ENCODE measurements at regions not wholly inside any gene's neighbourhood (a gene's known extent, or its start where the extent isn't known, plus 50 kb on each side); places are given as distances from the start of the nearest gene placed in this dataset.

GRCh38 chr7:422886-423225 is 96.8 kb downstream of the PDGFA start:
- Histone ChIP-seq H3K9ac (ENCODE audit: low read depth, low read length) (no peak overlapping the region), H3K9me3 (ENCODE audit: control insufficient read depth, insufficient read depth, low read length) (peaks cover 4% of the 10 kb centered on the region), H3K4me1 (ENCODE audit: insufficient read depth, low read length) (no peaks in the 10 kb centered on the region), H3K36me3 (ENCODE audit: insufficient read depth, low read length) (no peaks in the 10 kb centered on the region)

DNA sequence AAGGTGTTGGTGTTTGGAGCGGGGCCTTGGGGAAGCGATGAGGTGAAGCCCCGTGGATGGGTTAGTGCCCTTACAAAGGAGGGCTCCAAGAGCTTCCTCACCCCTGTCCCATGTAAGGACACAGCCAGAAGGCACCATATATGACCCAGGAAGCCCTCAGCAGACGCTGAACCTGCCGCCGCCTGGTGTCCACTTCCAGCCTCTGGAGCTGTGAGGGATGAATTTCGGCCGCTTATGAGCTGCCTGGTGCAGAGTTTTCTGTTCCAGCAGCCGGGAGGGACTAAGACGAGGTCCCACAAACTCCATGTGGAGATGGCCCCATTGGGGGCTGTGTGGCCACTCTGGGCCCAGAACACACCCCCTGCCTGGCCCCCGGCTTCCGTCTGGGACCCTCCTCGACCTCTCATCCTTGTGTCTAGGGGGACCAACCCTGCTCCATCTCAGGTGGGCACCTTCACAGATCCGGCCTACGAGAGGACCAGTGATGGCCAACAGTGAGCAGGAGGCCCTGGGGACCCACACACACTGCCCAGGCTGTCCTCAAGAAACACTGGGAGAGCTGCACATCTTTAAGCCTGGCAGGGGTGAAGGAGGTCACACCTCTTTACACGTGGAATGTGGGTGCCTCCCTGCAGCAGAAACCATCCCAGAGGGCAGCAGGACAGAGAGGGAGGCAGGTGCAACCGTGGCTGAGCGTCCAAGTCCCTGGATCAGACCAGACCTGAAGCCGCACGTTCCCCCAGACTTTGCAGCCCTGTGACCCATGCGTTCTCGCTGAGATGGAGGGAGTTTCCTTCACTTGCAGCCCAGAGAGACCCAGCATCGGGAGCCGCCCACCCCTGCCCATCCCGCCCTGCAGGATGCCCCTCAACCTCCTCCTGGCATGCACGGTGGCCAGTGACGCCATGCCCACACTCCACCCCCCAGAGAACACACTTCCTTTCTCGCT is 96.1 kb downstream of the PDGFA start:
- Histone ChIP-seq H3K9me3 (ENCODE audit: control insufficient read depth, insufficient read depth, low read length) (no peaks in the 10 kb centered on the region), H3K9ac (ENCODE audit: low read depth, low read length) (no peak overlapping the region), H3K36me3 (ENCODE audit: insufficient read depth, low read length) (no peaks in the 10 kb centered on the region), H3K4me1 (ENCODE audit: insufficient read depth, low read length) (no peaks in the 10 kb centered on the region)

DNA sequence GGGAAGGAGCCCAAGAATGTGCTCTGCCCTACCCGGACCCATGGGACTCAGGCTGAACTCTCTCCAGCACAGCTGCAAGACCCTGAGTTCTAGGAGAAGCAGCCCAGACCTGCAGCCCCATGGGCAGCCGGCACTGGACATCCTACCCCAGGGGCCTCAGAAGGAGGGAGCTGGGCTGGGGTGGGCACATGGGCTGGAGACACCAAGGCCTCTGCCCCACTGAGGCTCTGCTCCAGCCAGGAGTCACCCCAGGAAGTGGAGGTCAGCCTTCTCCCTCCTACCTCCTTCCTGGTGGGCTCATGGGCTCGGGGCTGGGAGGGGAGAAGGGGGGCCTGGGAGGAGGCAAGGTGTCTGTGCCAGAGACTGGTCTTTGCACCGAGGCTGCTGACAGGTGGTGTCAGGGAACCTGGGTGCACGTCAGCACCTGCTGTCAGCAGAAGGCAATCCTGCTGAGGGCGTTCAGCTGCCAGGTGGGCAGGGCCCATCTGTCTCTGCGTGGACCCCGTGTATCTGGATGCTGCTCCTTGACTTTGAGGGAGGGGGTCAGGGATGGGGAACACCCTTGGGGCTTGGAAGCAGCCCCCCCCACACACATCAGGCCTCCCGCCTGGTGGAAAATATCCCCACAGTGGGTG is 95.2 kb downstream of the PDGFA start:
- H3K4me1 ChIP-seq (ENCODE audit: insufficient read depth, low read length), result no peaks in the 10 kb centered on the region

GRCh38 chr7:424961-425793 is 94.5 kb downstream of the PDGFA start:
- Histone ChIP-seq H3K36me3 (ENCODE audit: insufficient read depth, low read length) (no peaks in the 10 kb centered on the region), H3K9me3 (ENCODE audit: control insufficient read depth, insufficient read depth, low read length) (no peaks in the 10 kb centered on the region), H3K9ac (ENCODE audit: low read depth, low read length) (no peak overlapping the region), H3K4me1 (ENCODE audit: insufficient read depth, low read length) (no peaks in the 10 kb centered on the region)

More for the DNA sequence above, 95.2 kb downstream of the PDGFA start:
- Histone ChIP-seq H3K36me3 (ENCODE audit: insufficient read depth, low read length) (no peaks in the 10 kb centered on the region), H3K9ac (ENCODE audit: low read depth, low read length) (no peak overlapping the region), H3K9me3 (ENCODE audit: control insufficient read depth, insufficient read depth, low read length) (no peaks in the 10 kb centered on the region)

DNA sequence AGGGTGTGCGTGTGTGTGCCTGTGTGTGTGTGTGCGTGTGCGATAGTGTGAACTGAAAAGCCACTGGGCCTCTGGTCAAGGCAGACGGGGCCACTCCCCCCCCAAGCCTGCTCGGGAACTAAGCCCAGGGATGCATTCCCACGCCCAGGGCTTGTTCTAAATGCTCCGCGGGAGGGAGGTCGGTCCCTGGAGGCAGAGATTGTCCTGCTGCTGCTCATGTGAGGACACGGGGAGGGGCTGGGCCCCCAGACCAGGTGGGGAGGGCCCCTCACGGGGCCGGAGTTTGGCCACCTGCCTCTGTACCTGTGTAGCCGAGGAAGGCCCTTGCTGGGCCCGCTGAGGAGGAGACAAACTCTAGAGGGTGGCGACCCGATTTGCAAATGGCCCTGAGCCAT is 93.9 kb downstream of the PDGFA start:
- Histone ChIP-seq H3K4me1 (ENCODE audit: insufficient read depth, low read length) (no peaks in the 10 kb centered on the region), H3K9ac (ENCODE audit: low read depth, low read length) (no peak overlapping the region), H3K36me3 (ENCODE audit: insufficient read depth, low read length) (no peaks in the 10 kb centered on the region), H3K9me3 (ENCODE audit: control insufficient read depth, insufficient read depth, low read length) (no peaks in the 10 kb centered on the region)

DNA sequence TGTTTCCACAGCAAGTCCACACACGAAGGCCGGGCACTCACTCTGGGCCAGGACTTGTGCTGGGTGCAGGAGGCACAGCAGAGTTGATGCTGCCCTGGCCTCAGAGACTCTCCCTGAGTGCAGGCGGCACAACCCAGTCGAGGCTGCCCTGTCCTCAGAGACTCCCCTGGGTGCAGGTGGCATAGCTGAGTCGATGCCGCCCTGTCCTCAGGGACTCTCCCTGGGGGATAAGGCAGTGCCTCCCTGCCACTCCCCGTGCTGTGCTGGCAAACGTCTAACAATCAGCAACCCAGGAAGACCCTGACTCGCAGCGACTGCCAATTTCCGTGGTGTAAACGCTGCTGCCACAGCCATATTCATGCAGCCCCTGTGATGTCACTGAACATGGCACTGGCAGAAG is 93.1 kb downstream of the PDGFA start:
- Histone ChIP-seq H3K9ac (ENCODE audit: low read depth, low read length) (no peak overlapping the region), H3K4me1 (ENCODE audit: insufficient read depth, low read length) (no peaks in the 10 kb centered on the region), H3K9me3 (ENCODE audit: control insufficient read depth, insufficient read depth, low read length) (no peaks in the 10 kb centered on the region), H3K36me3 (ENCODE audit: insufficient read depth, low read length) (no peaks in the 10 kb centered on the region)

DNA sequence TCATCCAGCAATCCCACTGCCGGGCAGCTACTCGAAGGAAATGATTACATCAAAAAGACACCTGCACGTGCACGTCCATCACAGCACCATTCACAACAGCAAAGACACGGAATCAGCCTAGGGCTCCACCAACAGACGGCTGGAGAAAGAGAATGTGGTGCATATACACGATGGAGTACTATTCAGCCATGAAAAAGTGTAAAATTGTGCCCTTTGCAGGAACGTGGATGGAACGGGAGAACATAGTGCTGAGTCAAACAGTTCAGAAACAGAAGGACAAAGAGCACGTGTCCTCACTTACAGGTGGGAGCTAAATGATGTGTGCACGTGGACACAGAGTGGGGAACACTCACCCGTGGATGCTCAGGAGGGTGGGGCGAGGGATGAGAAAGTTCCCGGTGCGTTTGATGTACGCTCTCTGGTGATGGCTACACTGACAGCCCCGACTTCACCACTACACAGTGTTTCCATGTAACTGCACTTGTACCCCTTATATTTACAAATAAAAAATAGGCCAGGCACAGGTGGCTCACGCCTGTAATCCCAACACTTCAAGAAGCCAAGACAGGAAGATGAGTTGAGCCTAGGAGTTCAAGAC is 92.0 kb downstream of the PDGFA start:
- Histone ChIP-seq H3K9me3 (ENCODE audit: control insufficient read depth, insufficient read depth, low read length) (no peaks in the 10 kb centered on the region), H3K9ac (ENCODE audit: low read depth, low read length) (no peak overlapping the region), H3K36me3 (ENCODE audit: insufficient read depth, low read length) (no peaks in the 10 kb centered on the region), H3K4me1 (ENCODE audit: insufficient read depth, low read length) (no peaks in the 10 kb centered on the region; the same call in 1 of the 2 replicates)

- Histone ChIP-seq H3K36me3 (ENCODE audit: insufficient read depth, low read length) (no peaks in the 10 kb centered on the region), H3K9me3 (ENCODE audit: control insufficient read depth, insufficient read depth, low read length) (no peaks in the 10 kb centered on the region), H3K9ac (ENCODE audit: low read depth, low read length) (no peak overlapping the region), H3K4me1 (ENCODE audit: insufficient read depth, low read length) (no peaks in the 10 kb centered on the region; the same call in 1 of the 2 replicates)
These were observed 91.3 kb downstream of the PDGFA start for GRCh38 chr7:428387-428786.

GRCh38 chr7:428927-429827 is 90.5 kb downstream of the PDGFA start:
- Histone ChIP-seq H3K36me3 (ENCODE audit: insufficient read depth, low read length) (no peaks in the 10 kb centered on the region), H3K4me1 (ENCODE audit: insufficient read depth, low read length) (no peaks in the 10 kb centered on the region; the same call in 1 of the 2 replicates), H3K9me3 (ENCODE audit: control insufficient read depth, insufficient read depth, low read length) (no peaks in the 10 kb centered on the region), H3K9ac (ENCODE audit: low read depth, low read length) (no peak overlapping the region)

- no peaks in the 10 kb centered on the region; the same call in 1 of the 2 replicates for H3K4me1 ChIP-seq (ENCODE audit: insufficient read depth, low read length)
- no peak overlapping the region for H3K9ac ChIP-seq (ENCODE audit: low read depth, low read length)
- H3K9me3 ChIP-seq (ENCODE audit: control insufficient read depth, insufficient read depth, low read length), result no peaks in the 10 kb centered on the region
- H3K36me3 ChIP-seq (ENCODE audit: insufficient read depth, low read length), result no peaks in the 10 kb centered on the region
These were observed 89.8 kb downstream of the PDGFA start for GRCh38 chr7:429828-430180.

- H3K9ac ChIP-seq (ENCODE audit: low read depth, low read length), result no peak overlapping the region
- no peaks in the 10 kb centered on the region for H3K9me3 ChIP-seq (ENCODE audit: control insufficient read depth, insufficient read depth, low read length)
- H3K36me3 ChIP-seq (ENCODE audit: insufficient read depth, low read length), result no peaks in the 10 kb centered on the region
- no peaks in the 10 kb centered on the region; the same call in 1 of the 2 replicates for H3K4me1 ChIP-seq (ENCODE audit: insufficient read depth, low read length)
These were observed 88.6 kb downstream of the PDGFA start for GRCh38 chr7:431041-431440.

GRCh38 chr7:431658-432111 is 88.0 kb downstream of the PDGFA start:
- Histone ChIP-seq H3K9me3 (ENCODE audit: control insufficient read depth, insufficient read depth, low read length) (no peaks in the 10 kb centered on the region), H3K9ac (ENCODE audit: low read depth, low read length) (no peak overlapping the region), H3K4me1 (ENCODE audit: insufficient read depth, low read length) (no peaks in the 10 kb centered on the region; the same call in 1 of the 2 replicates), H3K36me3 (ENCODE audit: insufficient read depth, low read length) (no peaks in the 10 kb centered on the region)

DNA sequence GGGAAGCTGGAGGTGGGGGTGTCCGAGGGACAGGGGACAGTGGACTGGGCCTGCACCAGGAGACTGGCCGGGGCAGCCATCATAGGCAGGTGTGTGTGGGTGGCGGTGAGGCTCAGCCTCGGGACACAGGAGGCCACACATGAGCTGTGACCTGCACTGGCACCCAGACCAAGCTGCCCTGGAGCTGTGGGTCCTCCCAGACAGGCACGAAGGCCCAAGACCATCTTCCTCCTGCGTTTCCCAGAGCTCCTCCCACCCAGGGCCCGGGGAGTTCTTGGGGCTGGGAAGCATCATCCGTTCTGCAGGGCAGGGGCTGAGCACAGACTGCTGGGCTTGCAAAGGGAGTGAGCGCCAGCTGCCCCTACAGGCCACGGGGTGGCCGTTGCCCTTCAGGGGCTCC is 87.4 kb downstream of the PDGFA start:
- Histone ChIP-seq H3K9ac (ENCODE audit: low read depth, low read length) (no peak overlapping the region), H3K36me3 (ENCODE audit: insufficient read depth, low read length) (no peaks in the 10 kb centered on the region), H3K9me3 (ENCODE audit: control insufficient read depth, insufficient read depth, low read length) (no peaks in the 10 kb centered on the region), H3K4me1 (ENCODE audit: insufficient read depth, low read length) (peaks cover 3% of the 10 kb centered on the region; the same call in 1 of the 2 replicates)

Measured in ES-I3 (cell line).